IMR-90 (cell line): ENCODE measurements at regions not wholly inside any gene's neighbourhood (a gene's known extent, or its start where the extent isn't known, plus 50 kb on each side); places are given as distances from the start of the nearest gene placed in this dataset.

Source experiments
- ATAC-seq: fragments of 200-7000 bp; cut with Tn5 transposase; 2 replicates; pipeline ENCODE4 v1.9.1; 2020; ENCODE audit warnings: low read depth, mild to moderate bottlenecking, moderate library complexity
- BruUV-seq: library from RNA; stranded (reverse); fragments of 400-500 nt; replicated peaks from 2 replicates; lab custom pipeline; 2021; lab: Mats Ljungman, UMichigan
- CTCF ChIA-PET: fragments of 300-600 bp; formaldehyde crosslinking; extraction: SDS; loops from one replicate; lab custom pipeline; 2021; ENCODE audit warnings: antibody characterized with exemption; lab: Yijun Ruan, JAX
- POLR2A ChIA-PET: fragments of 300-600 bp; sonication (Branson Sonifier 250); formaldehyde crosslinking; loops from one replicate; lab custom pipeline; 2022; ENCODE audit warnings: antibody characterized with exemption; ENCODE audit not compliant: unreplicated experiment; lab: Charles Lee
- DNase-seq: peaks from one replicate; pipeline ENCODE4 v3.0.0; 2013
- H2AFZ ChIP-seq: replicated peaks from 2 replicates; pipeline ENCODE3; 2013; ENCODE audit warnings: low read length, mild to moderate bottlenecking; ENCODE audit not compliant: poor library complexity
- H2AK5ac ChIP-seq: 2 replicates; pipeline ENCODE4 v1.6.1; 2013; ENCODE audit warnings: low read depth, low read length, inconsistent platforms
- H2AK9ac ChIP-seq: replicated peaks from 2 replicates; pipeline ENCODE3; 2013; ENCODE audit warnings: mild to moderate bottlenecking, low read depth, low read length, moderate library complexity; ENCODE audit not compliant: poor library complexity
- H2BK120ac ChIP-seq: 2 replicates; pipeline ENCODE4 v1.6.1; 2013; ENCODE audit warnings: low read depth, low read length, inconsistent platforms
- H2BK15ac ChIP-seq: 3 replicates; pipeline ENCODE4 v1.6.1; 2013; ENCODE audit warnings: low read depth, low read length, inconsistent platforms
- H2BK20ac ChIP-seq: 2 replicates; pipeline ENCODE4 v1.6.1; 2013; ENCODE audit warnings: low read depth, mild to moderate bottlenecking, inconsistent platforms, low read length, moderate library complexity
- H2BK5ac ChIP-seq: 2 replicates; pipeline ENCODE4 v1.6.1; 2013; ENCODE audit warnings: mild to moderate bottlenecking, low read depth, low read length, inconsistent platforms; ENCODE audit not compliant: poor library complexity, severe bottlenecking
- H3K14ac ChIP-seq: replicated peaks from 2 replicates; pipeline ENCODE4 v1.6.1; 2013; ENCODE audit warnings: low read depth, low read length, inconsistent platforms
- H3K18ac ChIP-seq: 2 replicates; pipeline ENCODE4 v1.6.1; 2013; ENCODE audit warnings: low read depth, low read length, control low read depth
- H3K23ac ChIP-seq: 2 replicates; pipeline ENCODE4 v1.6.1; 2013; ENCODE audit warnings: low read depth, low read length, inconsistent platforms
- H3K27ac ChIP-seq: 2 replicates; pipeline ENCODE4 v1.5.1; 2013; ENCODE audit warnings: mild to moderate bottlenecking, control low read depth, low read length; ENCODE audit not compliant: insufficient read depth
- H3K27me3 ChIP-seq: 2 replicates; pipeline ENCODE4 v1.6.1; 2013; ENCODE audit warnings: low read length; ENCODE audit not compliant: control insufficient read depth, insufficient read depth
- H3K36me3 ChIP-seq: 2 replicates; pipeline ENCODE4 v1.6.1; 2013; ENCODE audit warnings: low read length, mixed read lengths; ENCODE audit not compliant: control insufficient read depth, insufficient read depth
- H3K4ac ChIP-seq: 2 replicates; pipeline ENCODE4 v1.6.1; 2013; ENCODE audit warnings: low read depth, low read length, inconsistent platforms
- H3K4me1 ChIP-seq: 2 replicates; pipeline ENCODE4 v1.6.1; 2013; ENCODE audit warnings: low read length, mixed read lengths; ENCODE audit not compliant: control insufficient read depth, insufficient read depth
- H3K4me2 ChIP-seq: 2 replicates; pipeline ENCODE4 v1.6.1; 2013; ENCODE audit warnings: low read depth, mild to moderate bottlenecking, control low read depth, low read length, moderate library complexity
- H3K4me3 ChIP-seq: 2 replicates; pipeline ENCODE4 v1.5.1; 2013; ENCODE audit warnings: low read depth, mild to moderate bottlenecking, control low read depth, low read length, moderate library complexity; ENCODE audit not compliant: insufficient read depth
- H3K56ac ChIP-seq: 2 replicates; pipeline ENCODE4 v1.6.1; 2013; ENCODE audit warnings: low read length, inconsistent platforms; ENCODE audit not compliant: insufficient read depth; ENCODE audit errors: extremely low read depth
- H3K79me1 ChIP-seq, 2 experiments: 2 replicates each; pipeline ENCODE4 v1.6.1; 2013; ENCODE audit warnings: low read length in 2 of 2, inconsistent platforms in 1 of 2, low read depth in 1 of 2
- H3K9ac ChIP-seq: 2 replicates; pipeline ENCODE4 v1.6.1; 2013; ENCODE audit warnings: low read depth, low read length, control low read depth
- H3K9me1 ChIP-seq: 2 replicates; pipeline ENCODE4 v1.6.1; 2013; ENCODE audit warnings: low read length, inconsistent platforms; ENCODE audit not compliant: insufficient read depth
- H3K9me3 ChIP-seq: 2 replicates; pipeline ENCODE4 v1.6.1; 2013; ENCODE audit warnings: low read length; ENCODE audit not compliant: control insufficient read depth, insufficient read depth
- H4K20me1 ChIP-seq: 2 replicates; pipeline ENCODE4 v1.6.1; 2013; ENCODE audit warnings: low read length, inconsistent platforms; ENCODE audit not compliant: insufficient read depth
- H4K5ac ChIP-seq: 2 replicates; pipeline ENCODE4 v1.6.1; 2013; ENCODE audit warnings: mild to moderate bottlenecking, low read depth, low read length, control low read depth
- H4K8ac ChIP-seq, 2 experiments: 2 replicates each; pipeline ENCODE4 v1.6.1; 2013; ENCODE audit warnings: low read depth in 2 of 2, low read length in 2 of 2, control low read depth in 1 of 2, inconsistent platforms in 1 of 2
- H4K91ac ChIP-seq: 2 replicates; pipeline ENCODE4 v1.6.1; 2013; ENCODE audit warnings: low read depth, low read length, inconsistent platforms; ENCODE audit not compliant: insufficient read depth
- BHLHE40 ChIP-seq: fragments of 150-350 bp; IDR thresholded peaks from 2 replicates; pipeline ENCODE4 v1.6.1; 2016; ENCODE audit warnings: mild to moderate bottlenecking, low read depth, low read length
- CEBPB ChIP-seq: IDR thresholded peaks from 2 replicates; pipeline ENCODE4 v1.6.1; 2012; ENCODE audit warnings: low read depth, low read length, improper control_type of control experiment
- CHD1 ChIP-seq: IDR thresholded peaks from 2 replicates; pipeline ENCODE4 v1.6.1; 2012; ENCODE audit warnings: low read depth, low read length, improper control_type of control experiment
- FOS ChIP-seq: fragments of 150-350 bp; IDR thresholded peaks from 2 replicates; pipeline ENCODE4 v1.6.1; 2016; ENCODE audit warnings: low read depth, low read length
- MAFK ChIP-seq: IDR thresholded peaks from 2 replicates; pipeline ENCODE4 v1.6.1; 2012; ENCODE audit warnings: low read depth, low read length, improper control_type of control experiment
- MAZ ChIP-seq: IDR thresholded peaks from 2 replicates; pipeline ENCODE4 v1.6.1; 2012; ENCODE audit warnings: low read depth, mild to moderate bottlenecking, low read length, improper control_type of control experiment, moderate library complexity, borderline replicate concordance
- MXI1 ChIP-seq: IDR thresholded peaks from 2 replicates; pipeline ENCODE4 v1.6.1; 2012; ENCODE audit warnings: low read depth, mild to moderate bottlenecking, low read length, moderate library complexity, borderline replicate concordance
- NFE2L2 ChIP-seq: fragments of 150-350 bp; IDR thresholded peaks from 2 replicates; pipeline ENCODE4 v1.6.1; 2016; ENCODE audit warnings: low read depth, mild to moderate bottlenecking, low read length
- POLR2A ChIP-seq: IDR thresholded peaks from 2 replicates; pipeline ENCODE4 v1.6.1; 2012; ENCODE audit warnings: mild to moderate bottlenecking, low read depth, low read length
- RAD21 ChIP-seq: IDR thresholded peaks from 2 replicates; pipeline ENCODE4 v1.6.1; 2012; ENCODE audit warnings: low read length, improper control_type of control experiment
- RCOR1 ChIP-seq: IDR thresholded peaks from 2 replicates; pipeline ENCODE4 v1.6.1; 2012; ENCODE audit warnings: mild to moderate bottlenecking, low read length, improper control_type of control experiment; ENCODE audit not compliant: insufficient replicate concordance
- RFX5 ChIP-seq: IDR thresholded peaks from 2 replicates; pipeline ENCODE4 v1.8.0; 2012; ENCODE audit warnings: low read depth, mild to moderate bottlenecking, low read length, moderate library complexity
- SMC3 ChIP-seq: fragments of 150-350 bp; IDR thresholded peaks from 2 replicates; pipeline ENCODE4 v1.6.1; 2016; ENCODE audit warnings: low read depth, mild to moderate bottlenecking, antibody characterized with exemption, low read length, moderate library complexity
- WGBS, 2 experiments: methylation state at CpG; one replicate each; pipeline versions ENCODE4 v1.1.5 to v1.1.7; 2013; ENCODE audit warnings: missing lambda C conversion rate in 2 of 2; ENCODE audit not compliant: insufficient read length in 1 of 2; ENCODE audit errors: extremely low coverage in 2 of 2; 5-methylcytosine and 5-hydroxymethylcytosine counted together
- dilution Hi-C: fragments of 300-500 bp; cut with HindIII; formaldehyde crosslinking; loops from one replicate; pipeline ENCODE4 v1.14.3; 2018; ENCODE audit warnings: low sequenced_read_pairs; ENCODE audit not compliant: unreplicated experiment
- in situ Hi-C: fragments of 300-500 bp; cut with MboI; formaldehyde crosslinking; loops from 3 replicates; pipeline ENCODE4 v1.14.3; 2019; ENCODE audit warnings: low sequenced_read_pairs, inconsistent platforms, mixed read lengths
- intact Hi-C: fragments of 100-400 bp; cut with micrococcal nuclease; formaldehyde crosslinking; loops from 2 replicates; pipeline ENCODE4 v1.10.0; 2022
- TF ChIP-seq, protein P1 (sequence below): fragments of 150-350 bp; IDR thresholded peaks from 2 replicates; pipeline ENCODE4 v1.6.1; 2017; ENCODE audit warnings: mild to moderate bottlenecking, antibody characterized with exemption, low read length, low read depth
- TF ChIP-seq, protein P2 (sequence below): fragments of 150-350 bp; IDR thresholded peaks from 2 replicates; pipeline ENCODE4 v1.6.1; 2016; ENCODE audit warnings: low read depth, mild to moderate bottlenecking, low read length, moderate library complexity, borderline replicate concordance
- TF ChIP-seq, protein P3 (sequence below): conservative IDR thresholded peaks from 2 replicates; pipeline ENCODE4 v1.5.1; 2012; ENCODE audit warnings: mild to moderate bottlenecking, low read depth, low read length, improper control_type of control experiment

DNA sequence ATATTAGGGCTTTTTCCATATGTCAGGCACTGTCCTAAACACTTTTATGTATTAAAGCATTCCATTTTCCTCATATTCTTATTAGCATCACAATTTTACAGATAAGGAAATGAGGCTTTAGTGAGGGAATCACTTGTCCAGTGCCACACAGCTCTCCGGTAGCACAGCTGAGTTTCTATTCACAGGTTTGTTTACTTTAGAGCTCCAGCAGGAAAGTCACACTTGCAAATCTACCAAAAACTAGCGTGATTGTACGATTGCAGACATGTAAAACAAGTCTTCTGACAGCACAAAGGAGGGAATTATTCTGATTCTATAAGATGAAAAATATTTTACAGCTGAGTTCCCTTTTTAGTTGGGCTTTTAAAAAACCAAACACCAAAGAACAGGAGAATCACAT, 472.1 kb downstream of the TMA16 start:
- no peak overlapping the region for H3K18ac ChIP-seq
- H3K9me3 ChIP-seq = no peaks in the 10 kb centered on the region
- H3K23ac ChIP-seq = no peak overlapping the region
- no peaks in the 10 kb centered on the region for H3K79me1 ChIP-seq
- H3K56ac ChIP-seq = no peak overlapping the region
- ATAC-seq (no peak), DNase-seq (no peak)
- no peaks in the 10 kb centered on the region for H4K20me1 ChIP-seq
- ChIA-PET POLR2A (no interaction called here), CTCF (no interaction called here)
- H4K8ac ChIP-seq = no peak overlapping the region
- no peak overlapping the region for H3K14ac ChIP-seq
- no peak overlapping the region for H2BK20ac ChIP-seq
- no TSS peak for BruUV-seq
- H2AK9ac ChIP-seq = no peak overlapping the region
- no peak overlapping the region for H3K9ac ChIP-seq
- no peak overlapping the region for H3K4me2 ChIP-seq
- no peak overlapping the region for H2AK5ac ChIP-seq
- no peaks in the 10 kb centered on the region for H3K27me3 ChIP-seq
- H2BK5ac ChIP-seq = no peak overlapping the region
- TF ChIP-seq MAFK (no peak), POLR2A (no peak), FOS (no peak), MXI1 (no peak), BHLHE40 (no peak), RCOR1 (no peak), RAD21 (no peak), NFE2L2 (no peak), CEBPB (no peak), RFX5 (no peak), SMC3 (no peak), MAZ (no peak), CHD1 (no peak)
- TF ChIP-seq, protein P1, sequence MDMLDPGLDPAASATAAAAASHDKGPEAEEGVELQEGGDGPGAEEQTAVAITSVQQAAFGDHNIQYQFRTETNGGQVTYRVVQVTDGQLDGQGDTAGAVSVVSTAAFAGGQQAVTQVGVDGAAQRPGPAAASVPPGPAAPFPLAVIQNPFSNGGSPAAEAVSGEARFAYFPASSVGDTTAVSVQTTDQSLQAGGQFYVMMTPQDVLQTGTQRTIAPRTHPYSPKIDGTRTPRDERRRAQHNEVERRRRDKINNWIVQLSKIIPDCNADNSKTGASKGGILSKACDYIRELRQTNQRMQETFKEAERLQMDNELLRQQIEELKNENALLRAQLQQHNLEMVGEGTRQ = no peak
- TF ChIP-seq, protein P2, sequence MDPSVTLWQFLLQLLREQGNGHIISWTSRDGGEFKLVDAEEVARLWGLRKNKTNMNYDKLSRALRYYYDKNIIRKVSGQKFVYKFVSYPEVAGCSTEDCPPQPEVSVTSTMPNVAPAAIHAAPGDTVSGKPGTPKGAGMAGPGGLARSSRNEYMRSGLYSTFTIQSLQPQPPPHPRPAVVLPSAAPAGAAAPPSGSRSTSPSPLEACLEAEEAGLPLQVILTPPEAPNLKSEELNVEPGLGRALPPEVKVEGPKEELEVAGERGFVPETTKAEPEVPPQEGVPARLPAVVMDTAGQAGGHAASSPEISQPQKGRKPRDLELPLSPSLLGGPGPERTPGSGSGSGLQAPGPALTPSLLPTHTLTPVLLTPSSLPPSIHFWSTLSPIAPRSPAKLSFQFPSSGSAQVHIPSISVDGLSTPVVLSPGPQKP = no peak
- TF ChIP-seq, protein P3, sequence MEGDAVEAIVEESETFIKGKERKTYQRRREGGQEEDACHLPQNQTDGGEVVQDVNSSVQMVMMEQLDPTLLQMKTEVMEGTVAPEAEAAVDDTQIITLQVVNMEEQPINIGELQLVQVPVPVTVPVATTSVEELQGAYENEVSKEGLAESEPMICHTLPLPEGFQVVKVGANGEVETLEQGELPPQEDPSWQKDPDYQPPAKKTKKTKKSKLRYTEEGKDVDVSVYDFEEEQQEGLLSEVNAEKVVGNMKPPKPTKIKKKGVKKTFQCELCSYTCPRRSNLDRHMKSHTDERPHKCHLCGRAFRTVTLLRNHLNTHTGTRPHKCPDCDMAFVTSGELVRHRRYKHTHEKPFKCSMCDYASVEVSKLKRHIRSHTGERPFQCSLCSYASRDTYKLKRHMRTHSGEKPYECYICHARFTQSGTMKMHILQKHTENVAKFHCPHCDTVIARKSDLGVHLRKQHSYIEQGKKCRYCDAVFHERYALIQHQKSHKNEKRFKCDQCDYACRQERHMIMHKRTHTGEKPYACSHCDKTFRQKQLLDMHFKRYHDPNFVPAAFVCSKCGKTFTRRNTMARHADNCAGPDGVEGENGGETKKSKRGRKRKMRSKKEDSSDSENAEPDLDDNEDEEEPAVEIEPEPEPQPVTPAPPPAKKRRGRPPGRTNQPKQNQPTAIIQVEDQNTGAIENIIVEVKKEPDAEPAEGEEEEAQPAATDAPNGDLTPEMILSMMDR = no peak
- in situ Hi-C loops = no loop called here
- H3K4me1 ChIP-seq = no peaks in the 10 kb centered on the region
- H3K4me3 ChIP-seq = no peak overlapping the region
- H3K4ac ChIP-seq = no peak overlapping the region
- dilution Hi-C loops = no loop called here
- no peak overlapping the region for H4K5ac ChIP-seq
- H4K91ac ChIP-seq = no peak overlapping the region
- H3K9me1 ChIP-seq = no peaks in the 10 kb centered on the region
- no peak overlapping the region for H2AFZ ChIP-seq
- no peak overlapping the region for H2BK120ac ChIP-seq
- H2BK15ac ChIP-seq = no peak overlapping the region
- intact Hi-C loops = no loop called here
- no peak overlapping the region for H3K27ac ChIP-seq
- WGBS, 2 experiments = no CpG with 5 or more reads among the region's 3 CpGs
- H3K36me3 ChIP-seq = no peaks in the 10 kb centered on the region
